ENCODE measurements at regions not wholly inside any gene's neighbourhood (a gene's known extent, or its start where the extent isn't known, plus 50 kb on each side); places are given as distances from the start of the nearest gene placed in this dataset.

GRCh38 chr5:29148581-29148980 lies 2044.9 kb upstream of the CDH6 start:
- TF ChIP-seq CTCF (IDR thresholded peaks at IDR 0.05) (no peak), POLR2AphosphoS5 (IDR thresholded peaks at IDR 0.05) (no peak)

Data from prostate gland (tissue), 2 donors.